ENCODE measurements at regions not wholly inside any gene's neighbourhood (a gene's known extent, or its start where the extent isn't known, plus 50 kb on each side); places are given as distances from the start of the nearest gene placed in this dataset.

GRCh38 chr4:115883231-115883630 lies 769.8 kb upstream of the NDST4 start:
- no peak for DNase-seq

- no peak for DNase-seq
Measured at GRCh38 chr4:115873048-115873447, 759.6 kb upstream of the NDST4 start.

DNA sequence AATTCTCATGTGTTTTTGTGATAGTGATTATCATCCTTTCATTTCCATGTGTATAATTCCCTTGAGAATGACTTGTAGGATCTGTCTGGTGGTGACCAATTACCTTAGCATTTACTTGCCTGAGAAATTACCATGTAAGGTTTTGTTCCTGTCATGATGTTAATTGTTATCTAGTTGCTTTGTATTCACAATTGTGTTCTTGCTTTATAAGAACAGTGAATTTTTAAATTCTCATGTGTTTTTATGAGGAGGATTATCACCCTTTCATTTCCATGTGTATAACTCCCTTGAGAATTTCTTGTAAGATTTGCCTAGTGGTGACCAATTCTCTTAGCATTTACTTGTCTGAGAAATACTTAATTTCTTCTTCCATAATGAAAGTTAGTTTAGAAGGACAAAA lies 758.2 kb upstream of the NDST4 start:
- DNase-seq, result no peak

DNA sequence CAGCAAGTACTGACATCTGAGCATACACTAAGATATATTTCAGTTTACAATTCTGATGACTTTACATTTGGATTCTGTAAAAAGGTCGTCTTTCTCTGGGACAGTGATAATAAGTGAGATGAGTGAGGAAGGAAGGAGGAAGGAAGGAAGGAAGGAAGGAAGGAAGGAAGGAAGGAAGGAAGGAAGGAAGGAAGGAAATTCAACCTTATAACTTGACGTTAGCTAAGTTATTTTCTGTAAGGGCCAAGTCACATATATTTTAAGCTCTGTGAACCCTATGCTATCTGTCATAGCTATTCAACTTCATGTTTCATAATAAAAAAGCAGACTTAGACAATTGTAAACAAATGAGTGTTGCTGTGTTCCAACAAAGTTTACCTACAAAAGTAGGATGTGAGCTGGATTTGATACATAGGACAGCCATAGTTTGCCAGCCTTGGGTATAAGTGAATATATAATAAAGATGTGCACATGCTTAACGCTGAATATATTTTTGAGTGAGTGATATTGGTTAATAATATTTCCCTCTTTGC lies 753.0 kb upstream of the NDST4 start:
- no peak for DNase-seq

- DNase-seq, result no peak
Measured at GRCh38 chr4:115865736-115866135, 752.3 kb upstream of the NDST4 start.

- no peak for DNase-seq
Measured at GRCh38 chr4:115852767-115853091, 739.3 kb upstream of the NDST4 start.

GRCh38 chr4:115851918-115852766 lies 738.7 kb upstream of the NDST4 start:
- DNase-seq, result peak; percentile 7

DNA sequence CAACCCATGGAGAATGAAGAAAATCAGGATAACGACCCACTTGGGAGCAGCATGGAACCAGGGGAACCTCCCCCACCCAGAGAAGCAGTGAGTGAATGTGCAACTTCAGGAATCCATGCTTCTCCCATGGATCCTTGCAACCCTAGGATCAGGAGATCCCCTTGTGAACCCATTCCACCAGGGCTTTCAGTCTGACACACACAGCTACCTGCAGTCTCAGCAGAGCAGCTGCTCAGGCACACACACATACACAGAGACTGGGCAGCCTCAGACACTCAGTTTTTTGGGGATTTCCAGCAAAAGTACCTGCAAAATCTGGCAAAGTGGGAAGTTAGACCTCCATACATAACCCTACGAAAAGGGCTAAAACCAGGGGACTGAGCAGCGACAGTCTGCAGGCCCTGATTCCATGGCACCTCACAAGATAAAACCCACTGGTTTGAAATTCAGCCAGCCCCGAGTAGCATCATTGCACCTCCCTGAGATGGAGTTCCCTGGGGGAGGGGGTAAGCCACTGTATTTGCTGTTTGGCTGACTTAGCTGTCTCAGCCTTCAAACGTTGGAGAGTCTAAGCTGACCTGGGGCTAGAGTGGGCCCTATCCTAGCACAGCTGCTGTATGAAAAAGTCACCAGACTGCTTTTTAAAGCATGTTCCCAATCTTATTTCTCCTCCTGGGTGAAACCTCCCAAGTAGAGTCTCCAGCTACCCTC lies 737.5 kb upstream of the NDST4 start:
- DNase-seq, result no peak

DNA sequence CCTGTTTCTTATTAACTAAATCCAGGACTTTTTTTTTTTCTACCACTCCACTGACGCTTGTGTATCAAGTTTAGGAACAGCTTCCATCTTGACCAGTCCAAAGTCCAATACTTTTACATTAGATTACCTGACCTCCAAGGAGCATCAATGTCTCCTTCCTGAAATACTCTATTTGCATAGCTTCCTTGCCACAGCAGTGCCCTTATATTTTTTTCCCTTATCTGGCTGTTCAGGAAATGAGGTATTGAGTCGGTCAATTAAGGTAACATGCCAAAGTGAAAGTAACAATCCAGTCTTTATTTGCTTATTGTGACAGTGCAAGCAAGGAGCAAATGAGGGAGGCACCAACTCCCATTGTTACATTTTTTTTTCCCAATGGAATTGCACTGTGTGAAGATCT lies 730.8 kb upstream of the NDST4 start:
- DNase-seq, result no peak

DNA sequence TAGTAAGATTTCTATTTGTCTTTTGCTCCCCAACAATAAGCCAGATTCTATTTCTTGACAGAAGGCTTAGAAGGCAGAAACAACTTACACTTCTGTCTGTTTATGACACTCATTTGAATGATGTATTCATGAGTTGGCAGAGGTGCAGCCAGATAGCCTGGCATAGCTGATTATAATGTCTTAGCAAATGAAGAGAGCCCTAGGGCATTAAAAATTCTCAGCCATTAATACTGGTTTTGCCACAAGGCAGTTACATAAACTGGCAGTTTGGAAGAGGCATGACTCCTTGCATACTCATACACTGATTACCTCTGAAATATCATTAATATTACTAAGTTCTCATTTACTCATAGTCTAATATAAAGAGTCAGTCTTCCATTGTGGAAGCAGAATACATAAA lies 728.5 kb upstream of the NDST4 start:
- no peak for DNase-seq

- DNase-seq, result no peak
Measured at GRCh38 chr4:115834441-115834840, 721.0 kb upstream of the NDST4 start.

- no peak for DNase-seq
Measured at GRCh38 chr4:115824630-115825029, 711.2 kb upstream of the NDST4 start.

DNA sequence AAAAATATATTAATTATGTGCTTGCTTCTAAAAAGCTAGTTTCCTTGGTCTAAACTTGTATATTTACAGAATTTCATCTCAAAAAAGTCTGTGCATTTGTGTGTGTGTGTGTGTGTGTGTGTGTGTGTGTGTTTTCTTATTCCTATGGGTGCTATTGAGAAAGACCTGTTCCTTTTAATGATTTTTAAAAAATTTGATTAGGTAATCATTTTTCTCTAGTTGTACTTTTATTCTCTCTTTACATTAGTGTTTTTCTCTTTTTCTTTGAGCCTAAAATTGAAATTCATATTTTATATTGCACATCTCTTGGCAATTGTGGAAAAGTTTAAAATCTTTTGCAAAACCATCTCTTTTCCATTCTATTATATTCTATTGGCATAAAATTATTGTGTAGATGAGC lies 690.4 kb upstream of the NDST4 start:
- no peak for DNase-seq

DNA sequence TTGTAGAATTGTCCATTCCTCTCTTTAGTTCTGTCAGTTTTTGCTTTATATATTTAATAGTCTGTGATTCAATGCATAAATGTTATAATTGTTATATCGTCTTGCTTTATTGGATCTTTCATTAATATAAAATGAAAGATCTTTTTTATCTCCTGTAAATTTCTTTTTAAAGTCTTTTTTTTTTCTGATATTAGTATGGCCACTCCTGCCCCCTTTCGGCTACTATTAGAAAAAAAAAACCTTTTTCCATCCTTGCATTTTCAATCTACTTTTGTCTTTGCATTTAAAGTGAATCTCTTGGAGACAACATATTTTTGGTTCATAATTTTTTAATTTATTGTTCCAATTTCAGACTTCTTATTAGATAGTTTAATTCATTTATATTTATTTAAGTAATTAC lies 677.4 kb upstream of the NDST4 start:
- DNase-seq, result no peak

GRCh38 chr4:115781528-115782146 lies 668.2 kb upstream of the NDST4 start:
- DNase-seq, result no peak

GRCh38 chr4:115780835-115781234 lies 667.4 kb upstream of the NDST4 start:
- DNase-seq, result no peak

DNA sequence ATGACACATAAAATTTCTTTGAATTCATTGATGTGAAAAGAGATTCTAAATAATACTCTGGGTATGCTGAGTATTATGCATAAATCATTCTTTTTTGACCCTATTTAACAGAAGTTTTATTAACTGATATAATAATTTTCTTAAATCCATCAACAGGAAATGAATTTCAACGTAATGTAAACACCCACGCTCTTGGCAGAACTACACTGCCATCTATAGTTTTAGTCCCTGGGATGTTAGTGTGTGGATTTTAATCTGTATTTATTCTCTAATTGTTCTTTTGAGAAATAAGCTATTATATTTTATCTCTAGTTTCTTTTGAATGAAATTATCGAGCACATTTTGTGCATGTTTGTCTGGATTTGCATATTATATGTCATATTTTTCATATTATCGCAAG lies 666.8 kb upstream of the NDST4 start:
- no peak for DNase-seq

DNA sequence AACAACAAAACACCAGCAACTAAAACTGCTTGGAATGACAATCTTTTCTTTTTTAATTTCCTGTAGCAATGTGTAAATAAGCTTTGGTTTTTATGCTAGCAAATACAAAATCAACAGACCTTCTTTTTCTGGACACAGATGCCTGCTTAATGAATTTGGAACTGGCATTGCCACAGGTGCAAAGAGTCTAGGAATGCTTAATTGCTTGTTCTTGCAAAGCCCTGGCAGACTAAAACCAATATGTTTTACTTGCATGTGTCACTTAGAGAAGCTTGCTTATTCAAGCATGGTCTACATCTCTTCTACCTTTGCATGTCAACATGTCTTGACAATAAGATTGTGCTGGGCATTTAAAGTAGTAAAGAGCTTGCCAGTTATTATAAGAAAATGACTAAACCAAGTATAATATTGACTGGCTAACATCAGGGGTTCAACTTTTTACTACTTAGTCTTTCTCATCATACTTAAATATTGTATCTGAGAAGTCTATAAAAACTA lies 656.7 kb upstream of the NDST4 start:
- no peak for DNase-seq

GRCh38 chr4:115769396-115769795 lies 656.0 kb upstream of the NDST4 start:
- DNase-seq, result no peak

DNA sequence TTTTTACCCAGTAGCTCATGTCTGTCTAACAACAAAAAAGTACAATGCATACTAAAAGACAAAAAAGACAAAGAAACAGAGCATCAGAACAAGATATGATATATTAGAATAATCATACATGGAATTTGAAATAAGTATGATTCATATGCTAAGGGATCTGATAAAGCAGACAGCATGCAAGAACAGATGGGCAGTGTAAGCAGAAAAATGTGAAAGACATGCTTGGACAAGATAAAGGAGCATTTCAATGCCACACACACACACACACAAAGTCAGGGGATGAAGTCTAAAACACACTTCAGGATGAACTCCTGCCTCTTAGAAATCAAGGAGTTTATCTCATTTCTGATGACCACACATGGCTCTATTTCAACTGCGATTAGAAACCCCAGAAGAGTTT lies 649.6 kb upstream of the NDST4 start:
- no peak for DNase-seq

DNA sequence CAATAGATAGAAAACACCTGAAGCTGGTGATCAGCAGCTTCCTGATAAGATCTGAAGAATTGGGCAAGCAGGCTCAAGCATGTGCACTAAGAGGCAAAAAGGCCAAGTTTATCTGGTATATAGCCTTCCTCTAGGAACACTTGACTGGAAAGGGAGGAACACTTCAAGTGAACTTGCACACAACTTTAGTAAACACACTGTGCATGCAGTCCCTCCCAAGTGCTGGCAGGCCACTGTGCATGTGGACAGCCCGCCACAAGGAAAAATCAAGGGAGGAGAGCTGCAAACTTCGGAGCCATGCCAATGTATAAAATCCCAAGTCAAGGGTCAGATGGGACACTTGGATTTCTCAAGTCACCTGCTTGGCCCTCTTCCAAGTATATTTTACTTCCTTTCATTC lies 645.8 kb upstream of the NDST4 start:
- no peak for DNase-seq

DNA sequence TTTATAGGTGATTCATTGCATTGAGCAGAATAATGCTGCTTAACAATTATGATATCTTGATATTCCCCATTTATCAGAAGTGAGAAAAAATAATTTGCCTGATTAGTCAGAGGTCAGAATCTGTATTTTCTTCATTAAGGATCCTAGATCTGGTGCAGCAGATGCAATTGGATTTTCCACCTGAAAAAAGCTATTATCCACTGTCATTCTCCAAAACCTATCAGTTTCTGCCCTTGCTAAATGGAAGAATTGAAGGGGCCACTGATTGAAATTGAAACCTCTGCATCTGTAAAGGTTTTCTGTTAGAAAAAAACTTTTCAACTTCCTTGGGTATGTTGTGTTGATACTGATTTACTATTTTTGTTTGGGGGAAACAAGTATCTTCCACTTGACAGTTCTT lies 636.0 kb upstream of the NDST4 start:
- no peak for DNase-seq

DNA sequence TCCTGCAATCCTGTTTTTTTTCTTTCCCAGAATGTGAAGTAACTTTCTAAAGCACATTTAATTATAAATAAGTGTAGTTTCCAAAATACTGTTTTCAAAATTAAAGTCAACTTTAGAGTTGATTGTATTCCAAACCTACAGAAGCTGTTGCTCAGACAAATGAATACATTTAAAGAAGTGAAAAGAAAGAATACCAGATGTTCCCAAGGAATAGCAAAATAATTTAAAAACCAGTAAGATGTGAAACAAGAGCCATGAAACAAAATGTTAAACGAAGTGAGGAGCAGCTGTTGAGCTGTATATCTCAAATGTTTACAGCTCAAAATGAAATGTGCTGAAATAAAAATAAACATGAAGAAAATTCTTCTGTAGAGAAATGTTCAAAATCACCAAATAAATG lies 627.4 kb upstream of the NDST4 start:
- DNase-seq, result no peak

- DNase-seq, result no peak
Measured at GRCh38 chr4:115729739-115730266, 616.4 kb upstream of the NDST4 start.
